Keratinocyte (primary cell): ENCODE measurements at regions not wholly inside any gene's neighbourhood (a gene's known extent, or its start where the extent isn't known, plus 50 kb on each side); places are given as distances from the start of the nearest gene placed in this dataset.

Source experiments
- DNase-seq: peaks from one replicate; pipeline ENCODE4 v3.0.0-alpha.2; 2011; ENCODE audit warnings: low read depth, missing footprints, low spot score
- FAIRE-seq: peaks from 2 replicates; lab custom pipeline; 2011; peaks lifted over from hg19 to GRCh38; lab: Jason Lieb, UNC
- H2AFZ ChIP-seq: 2 replicates; pipeline ENCODE4 v1.6.0; 2012; ENCODE audit warnings: low read length, control low read depth, inconsistent platforms; ENCODE audit not compliant: control insufficient read depth
- H3K27ac ChIP-seq: 2 replicates; pipeline ENCODE4 v1.5.1; 2011; ENCODE audit warnings: low read length; ENCODE audit not compliant: control insufficient read depth, insufficient read depth
- H3K27me3 ChIP-seq: 3 replicates; pipeline ENCODE4 v1.6.0; 2011; ENCODE audit warnings: low read length; ENCODE audit not compliant: control insufficient read depth, insufficient read depth; ENCODE audit errors: extremely low read depth
- H3K36me3 ChIP-seq, 2 experiments: 2 replicates in 1 of 2; 3 replicates in 1 of 2; pipeline ENCODE4 v1.5.1; 2011; ENCODE audit warnings: low read length in 2 of 2, mild to moderate bottlenecking in 1 of 2; ENCODE audit not compliant: control insufficient read depth in 2 of 2, insufficient read depth in 2 of 2; ENCODE audit errors: extremely low read depth in 1 of 2
- H3K4me1 ChIP-seq: 3 replicates; pipeline ENCODE4 v1.5.1; 2011; ENCODE audit warnings: low read length; ENCODE audit not compliant: control insufficient read depth, insufficient read depth; ENCODE audit errors: extremely low read depth
- H3K4me2 ChIP-seq: 3 replicates; pipeline ENCODE4 v1.6.0; 2011; ENCODE audit warnings: low read depth, low read length; ENCODE audit not compliant: control insufficient read depth, insufficient read depth; ENCODE audit errors: extremely low read depth
- H3K4me3 ChIP-seq, 3 experiments: fragments of 200-600 bp in 1 of 3; sonication (generic) in 1 of 3; 2 replicates in 2 of 3; 3 replicates in 1 of 3; pipeline ENCODE4 v1.5.1; 2011 to 2016; ENCODE audit warnings: low read length in 3 of 3, mild to moderate bottlenecking in 3 of 3, control low read depth in 2 of 3, inconsistent platforms in 1 of 3, low read depth in 1 of 3, mixed read lengths in 1 of 3, mixed run types in 1 of 3, moderate library complexity in 1 of 3; ENCODE audit not compliant: control insufficient read depth in 2 of 3, insufficient read depth in 2 of 3; ENCODE audit errors: extremely low read depth in 1 of 3
- H3K79me2 ChIP-seq: 2 replicates; pipeline ENCODE4 v1.6.0; 2012; ENCODE audit warnings: low read length; ENCODE audit not compliant: control insufficient read depth, insufficient read depth
- H3K9ac ChIP-seq: 3 replicates; pipeline ENCODE4 v1.6.0; 2011; ENCODE audit warnings: low read length; ENCODE audit not compliant: control insufficient read depth, insufficient read depth; ENCODE audit errors: extremely low read depth
- H3K9me1 ChIP-seq: 3 replicates; pipeline ENCODE4 v1.6.0; 2011; ENCODE audit warnings: low read length; ENCODE audit not compliant: control insufficient read depth, insufficient read depth; ENCODE audit errors: extremely low read depth
- H3K9me3 ChIP-seq: 2 replicates; pipeline ENCODE4 v1.5.1; 2012; ENCODE audit warnings: low read depth, low read length; ENCODE audit not compliant: control insufficient read depth
- H4K20me1 ChIP-seq: 3 replicates; pipeline ENCODE4 v1.6.0; 2011; ENCODE audit warnings: low read length; ENCODE audit not compliant: control insufficient read depth, insufficient read depth; ENCODE audit errors: extremely low read depth
- EZH2 ChIP-seq: IDR thresholded peaks from one replicate; pipeline ENCODE4 v1.6.1; 2012; ENCODE audit warnings: inconsistent platforms, mild to moderate bottlenecking, low read length, moderate library complexity
- dilution Hi-C: fragments of 300-500 bp; cut with MboI; formaldehyde crosslinking; loops from one replicate; pipeline ENCODE4 v1.7.0; 2020; ENCODE audit warnings: low sequenced_read_pairs; ENCODE audit not compliant: extremely low pct_ligation_motif_present
- TF ChIP-seq, protein P1 (sequence below), 3 experiments: IDR thresholded peaks in 1 of 3; conservative IDR thresholded peaks in 1 of 3; optimal IDR thresholded peaks in 1 of 3; 2 replicates in 2 of 3; 3 replicates in 1 of 3; pipeline versions ENCODE3 to v1.5.1; 2011; ENCODE audit warnings: low read length in 3 of 3, mild to moderate bottlenecking in 3 of 3, moderate library complexity in 2 of 3, control low read depth in 1 of 3, inconsistent platforms in 1 of 3; ENCODE audit not compliant: insufficient read depth in 2 of 3; ENCODE audit errors: extremely low read depth in 1 of 3

- H3K9me1 ChIP-seq = no peaks in the 10 kb centered on the region
- no peaks in the 10 kb centered on the region for H3K79me2 ChIP-seq
- H3K4me2 ChIP-seq = no peak overlapping the region
- no peaks in the 10 kb centered on the region for H3K9me3 ChIP-seq
- DNase-seq = no peak
- H4K20me1 ChIP-seq = no peaks in the 10 kb centered on the region
- dilution Hi-C loops = no loop called here
- H2AFZ ChIP-seq = no peak overlapping the region
- TF ChIP-seq, protein P1, sequence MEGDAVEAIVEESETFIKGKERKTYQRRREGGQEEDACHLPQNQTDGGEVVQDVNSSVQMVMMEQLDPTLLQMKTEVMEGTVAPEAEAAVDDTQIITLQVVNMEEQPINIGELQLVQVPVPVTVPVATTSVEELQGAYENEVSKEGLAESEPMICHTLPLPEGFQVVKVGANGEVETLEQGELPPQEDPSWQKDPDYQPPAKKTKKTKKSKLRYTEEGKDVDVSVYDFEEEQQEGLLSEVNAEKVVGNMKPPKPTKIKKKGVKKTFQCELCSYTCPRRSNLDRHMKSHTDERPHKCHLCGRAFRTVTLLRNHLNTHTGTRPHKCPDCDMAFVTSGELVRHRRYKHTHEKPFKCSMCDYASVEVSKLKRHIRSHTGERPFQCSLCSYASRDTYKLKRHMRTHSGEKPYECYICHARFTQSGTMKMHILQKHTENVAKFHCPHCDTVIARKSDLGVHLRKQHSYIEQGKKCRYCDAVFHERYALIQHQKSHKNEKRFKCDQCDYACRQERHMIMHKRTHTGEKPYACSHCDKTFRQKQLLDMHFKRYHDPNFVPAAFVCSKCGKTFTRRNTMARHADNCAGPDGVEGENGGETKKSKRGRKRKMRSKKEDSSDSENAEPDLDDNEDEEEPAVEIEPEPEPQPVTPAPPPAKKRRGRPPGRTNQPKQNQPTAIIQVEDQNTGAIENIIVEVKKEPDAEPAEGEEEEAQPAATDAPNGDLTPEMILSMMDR (optimal IDR thresholded peaks at IDR 0.05 in 1 of 3, IDR thresholded peaks at IDR 0.05 in 1 of 3, conservative IDR thresholded peaks at IDR 0.05 in 1 of 3; ENCODE audit: extremely low read depth in 1 of 3, insufficient read depth in 2 of 3, low read length in 3 of 3) = no peak
- TF ChIP-seq EZH2 = no peak
- H3K4me3 ChIP-seq = no peak overlapping the region
- peaks cover under 1% of the 10 kb centered on the region for H3K4me1 ChIP-seq
- FAIRE-seq = no peak
- no peak overlapping the region for H3K27ac ChIP-seq
- no peak overlapping the region for H3K9ac ChIP-seq
- no peaks in the 10 kb centered on the region for H3K36me3 ChIP-seq
- peaks cover 4% of the 10 kb centered on the region for H3K27me3 ChIP-seq
Observed at GRCh38 chr7:94228678-94229077, 166.0 kb upstream of the COL1A2 start.

DNA sequence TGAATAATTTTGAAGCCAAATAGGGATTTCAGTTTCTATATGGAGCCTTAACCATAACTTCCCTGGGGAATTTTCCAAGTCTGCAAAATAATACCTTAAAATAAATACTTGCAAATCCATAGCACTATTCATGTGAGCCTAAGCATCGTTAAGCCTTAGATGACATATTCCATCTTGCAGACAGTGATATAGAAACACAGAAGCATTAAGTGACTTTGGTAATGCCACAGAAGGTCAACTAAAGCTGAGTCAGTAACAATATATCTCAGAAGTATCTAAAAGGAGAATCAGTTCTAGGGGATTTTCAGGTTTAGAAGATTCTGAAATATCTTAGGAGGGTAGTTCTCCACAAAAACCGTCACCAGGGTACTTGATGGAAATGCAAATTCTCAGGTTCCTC lies 163.4 kb upstream of the COL1A2 start:
- Histone ChIP-seq H3K4me1 (no peaks in the 10 kb centered on the region), H3K27ac (no peak overlapping the region), H2AFZ (no peak overlapping the region), H3K9ac (no peak overlapping the region), H3K36me3 (no peaks in the 10 kb centered on the region), H3K4me3 (no peak overlapping the region), H3K4me2 (no peak overlapping the region), H3K27me3 (peaks cover 4% of the 10 kb centered on the region), H3K9me3 (no peaks in the 10 kb centered on the region), H3K9me1 (no peaks in the 10 kb centered on the region), H3K79me2 (no peaks in the 10 kb centered on the region), H4K20me1 (no peaks in the 10 kb centered on the region)
- DNase-seq (no peak), FAIRE-seq (no peak)
- dilution Hi-C loops = no loop called here
- TF ChIP-seq, protein P1 (optimal IDR thresholded peaks at IDR 0.05 in 1 of 3, IDR thresholded peaks at IDR 0.05 in 1 of 3, conservative IDR thresholded peaks at IDR 0.05 in 1 of 3; ENCODE audit: extremely low read depth in 1 of 3, insufficient read depth in 2 of 3, low read length in 3 of 3) = no peak
- no peak for TF ChIP-seq EZH2
